ENCODE measurements at regions not wholly inside any gene's neighbourhood (a gene's known extent, or its start where the extent isn't known, plus 50 kb on each side); places are given as distances from the start of the nearest gene placed in this dataset.
"Not testable (repeated sequence)": the region's sequence is repeated elsewhere in the genome, so short reads cannot be mapped to it uniquely, and the experiment has no call there.

DNA sequence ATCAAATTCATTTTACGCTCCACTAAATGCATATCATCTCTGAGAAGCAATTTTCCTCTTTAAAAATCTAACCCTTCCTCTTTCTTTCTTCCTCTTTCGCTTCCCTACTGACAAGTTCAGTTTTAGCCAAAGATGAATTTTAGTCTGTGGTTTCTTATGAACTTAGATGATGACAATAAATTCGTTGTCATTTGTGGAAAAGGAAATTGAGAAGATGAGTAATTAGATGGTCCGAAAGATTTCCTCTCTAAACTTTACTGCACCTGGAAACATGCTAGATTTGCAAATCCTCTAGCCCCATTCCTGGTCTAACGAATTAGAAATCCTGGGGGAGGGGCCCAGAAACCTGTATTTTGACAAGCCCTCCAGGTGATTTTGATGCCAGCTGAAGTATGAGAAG lies 855.4 kb upstream of the CHORDC1 start:
- FAIRE-seq (no peak), DNase-seq (ENCODE audit: low spot score) (no peak)

DNA sequence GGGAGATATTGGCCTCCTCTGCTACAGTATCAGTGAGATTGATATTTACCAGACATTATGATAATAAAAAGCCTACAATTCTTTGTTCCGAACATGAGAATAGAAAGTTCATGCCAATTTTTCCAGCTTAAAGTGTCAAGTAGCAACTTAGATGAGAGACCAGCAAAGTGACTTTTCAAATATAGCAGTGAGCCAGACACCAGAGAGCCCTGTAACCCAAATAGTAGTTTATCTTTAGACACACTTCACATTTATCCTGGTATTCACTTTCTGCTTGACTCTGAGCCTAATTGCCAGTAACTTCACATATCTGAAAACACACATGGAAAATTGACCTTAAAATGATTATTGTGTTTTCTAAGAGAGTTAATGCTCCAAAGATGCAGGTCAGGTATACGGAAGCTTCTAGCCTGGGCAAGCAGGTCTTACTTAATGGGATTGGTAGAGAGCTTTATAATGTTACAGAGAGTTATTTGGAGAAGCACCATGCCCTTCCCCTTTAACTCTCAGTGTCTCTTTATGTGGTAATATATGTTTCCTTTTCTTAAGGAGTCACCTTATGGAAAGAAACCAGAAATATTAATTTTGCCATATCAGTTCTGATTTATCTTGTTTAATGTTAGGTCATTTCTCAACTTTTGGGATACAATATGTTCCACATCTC lies 852.3 kb upstream of the CHORDC1 start:
- FAIRE-seq (no peak), DNase-seq (ENCODE audit: low spot score) (no peak)

GRCh38 chr11:91067666-91068065 lies 844.8 kb upstream of the CHORDC1 start:
- DNase-seq (ENCODE audit: low spot score) (no peak), FAIRE-seq (no peak)

- FAIRE-seq (no peak), DNase-seq (ENCODE audit: low spot score) (no peak)
These were observed 843.7 kb upstream of the CHORDC1 start for GRCh38 chr11:91066456-91067047.

- DNase-seq (ENCODE audit: low spot score); FAIRE-seq: not testable (repeated sequence)
These were observed 840.5 kb upstream of the CHORDC1 start for GRCh38 chr11:91063399-91063798.

DNA sequence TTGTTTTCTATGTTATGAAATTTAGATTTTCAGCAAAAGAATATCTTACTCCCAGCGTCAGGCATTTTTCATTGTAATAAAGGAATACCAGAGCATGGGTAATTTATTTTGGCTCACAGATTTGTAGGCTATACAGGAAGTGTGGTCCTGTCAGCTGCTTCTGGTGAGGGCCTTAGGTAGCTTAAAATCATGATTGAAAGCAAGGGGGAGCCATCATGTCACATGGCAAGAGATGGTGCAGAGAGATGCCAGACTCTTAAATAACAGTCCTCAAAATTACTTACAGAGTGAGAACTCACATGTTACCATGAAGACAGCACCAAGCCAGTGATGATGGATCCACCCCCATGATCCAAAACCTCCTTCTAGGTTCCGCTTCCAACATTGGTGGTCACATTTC lies 825.0 kb upstream of the CHORDC1 start:
- FAIRE-seq (no peak), DNase-seq (ENCODE audit: low spot score) (no peak)

- FAIRE-seq (no peak), DNase-seq (ENCODE audit: low spot score) (no peak)
These were observed 823.4 kb upstream of the CHORDC1 start for GRCh38 chr11:91046261-91046660.

DNA sequence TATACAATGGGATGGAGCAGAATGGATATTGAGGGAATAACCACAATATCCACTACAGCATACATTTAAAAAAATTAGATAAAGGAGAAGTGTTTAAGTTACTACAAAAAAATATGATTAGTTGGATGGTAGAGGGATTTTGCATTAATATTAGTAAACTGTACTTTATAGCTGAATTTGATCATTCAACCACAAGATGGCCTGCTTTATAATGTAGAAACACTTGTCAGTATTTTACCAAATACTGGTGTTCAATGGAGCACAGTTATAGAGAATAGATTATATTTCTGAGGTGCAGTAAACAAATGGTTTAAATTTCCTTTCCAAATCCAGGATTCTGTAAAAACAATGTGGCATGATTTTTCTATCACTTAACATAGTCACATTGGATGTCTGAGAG lies 818.8 kb upstream of the CHORDC1 start:
- FAIRE-seq (no peak), DNase-seq (ENCODE audit: low spot score) (no peak)

DNA sequence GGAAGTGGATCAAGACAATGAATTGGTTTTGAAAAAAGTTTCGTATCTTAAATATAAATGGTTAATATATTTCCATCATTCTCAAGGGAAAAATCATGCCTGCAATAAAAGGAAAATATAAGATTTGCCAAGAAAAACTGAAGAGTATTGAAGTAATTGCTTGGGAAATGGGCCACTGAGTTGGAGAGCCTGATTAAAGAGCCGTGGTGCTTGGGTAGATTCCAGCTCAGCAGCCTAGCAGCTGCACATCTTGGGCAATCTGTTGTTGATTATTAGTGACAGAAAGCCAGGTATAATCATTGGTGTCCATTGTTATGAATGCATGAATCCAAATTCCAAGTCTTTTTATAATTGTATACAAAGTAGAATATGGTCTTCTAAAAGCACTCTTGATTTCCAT lies 800.9 kb upstream of the CHORDC1 start:
- no peak for DNase-seq (ENCODE audit: low spot score)
- no peak for FAIRE-seq

DNA sequence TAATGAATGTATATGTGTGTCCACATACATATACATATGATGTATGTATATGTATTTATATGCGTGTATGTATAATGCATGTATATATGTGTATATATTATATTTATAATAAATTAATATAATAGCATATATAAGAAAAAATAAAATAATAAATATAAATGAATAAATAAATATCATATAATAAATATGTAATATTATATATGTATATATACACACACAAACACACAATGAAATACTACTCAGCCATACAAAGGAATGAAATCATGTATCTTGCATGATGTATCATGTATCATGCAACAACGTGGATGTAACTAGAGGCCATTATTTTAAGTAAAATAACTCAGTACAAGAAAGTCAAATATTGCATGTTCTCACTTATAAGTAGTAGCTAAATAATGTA lies 788.7 kb upstream of the CHORDC1 start:
- FAIRE-seq, result no peak

GRCh38 chr11:91005458-91005857 lies 782.6 kb upstream of the CHORDC1 start:
- DNase-seq (ENCODE audit: low spot score) (no peak), FAIRE-seq (no peak)

More for the DNA sequence above, 788.7 kb upstream of the CHORDC1 start:
- DNase-seq (ENCODE audit: low spot score), result no peak

- no peak for DNase-seq (ENCODE audit: low spot score)
- no peak for FAIRE-seq
These were observed 774.4 kb upstream of the CHORDC1 start for GRCh38 chr11:90997241-90997640.

DNA sequence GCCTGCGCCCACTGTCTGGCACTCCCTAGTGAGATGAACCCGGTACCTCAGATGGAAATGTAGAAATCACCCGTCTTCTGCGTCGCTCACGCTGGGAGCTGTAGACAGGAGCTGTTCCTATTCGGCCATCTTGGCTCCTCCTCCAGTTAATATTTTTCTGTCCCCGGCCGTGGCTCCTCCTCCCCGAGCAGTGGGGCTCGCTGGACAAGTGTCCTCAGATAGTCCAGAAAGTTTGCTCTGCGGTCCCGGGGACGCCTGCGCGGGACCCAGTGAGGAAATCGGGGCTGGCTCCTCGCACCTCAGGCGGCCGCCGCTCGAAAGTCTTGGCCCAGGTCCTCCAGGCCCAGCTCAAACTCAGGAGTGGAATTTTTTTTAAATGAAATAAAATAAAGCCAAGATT lies 749.3 kb upstream of the CHORDC1 start:
- not testable (repeated sequence) for DNase-seq (ENCODE audit: low spot score); FAIRE-seq

DNA sequence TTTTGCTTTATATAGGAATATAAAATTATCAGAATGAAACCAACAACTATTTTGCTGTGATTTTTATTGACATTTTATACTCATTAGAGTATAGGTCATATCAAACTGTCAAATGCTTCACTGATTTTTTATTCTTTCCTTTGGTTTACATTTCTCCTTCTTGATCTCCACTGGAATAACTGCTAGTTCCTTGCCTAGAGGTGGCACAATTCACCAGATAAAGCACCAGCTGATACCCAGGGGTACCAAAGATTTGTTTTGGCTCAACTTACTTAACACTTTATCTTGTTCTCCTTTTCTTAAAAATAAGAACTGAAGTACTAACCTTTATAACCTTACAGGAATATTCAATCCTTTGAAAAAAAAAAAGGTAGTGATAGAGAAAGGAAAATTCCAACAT lies 725.1 kb upstream of the CHORDC1 start:
- DNase-seq (ENCODE audit: low spot score), result no peak
- FAIRE-seq, result no peak

DNA sequence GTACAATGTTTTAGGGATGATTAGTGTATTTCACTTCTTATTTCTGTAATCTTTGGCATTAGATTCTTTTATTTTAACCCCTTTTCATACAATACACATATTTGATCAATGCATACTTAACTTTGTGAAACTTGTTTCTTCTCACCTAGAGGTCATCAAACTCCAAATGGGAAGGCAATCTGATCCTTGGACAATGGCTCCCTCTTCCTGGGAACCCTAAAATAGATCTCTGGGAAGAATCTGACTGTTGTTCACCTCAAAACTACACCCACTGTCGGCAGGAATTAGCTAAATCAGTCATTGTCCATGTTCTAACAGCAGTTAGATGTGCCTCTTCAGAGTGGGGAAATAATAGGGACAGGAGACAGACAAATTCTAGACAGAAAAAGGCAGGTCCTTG lies 707.4 kb upstream of the CHORDC1 start:
- FAIRE-seq (no peak), DNase-seq (ENCODE audit: low spot score) (no peak)

DNA sequence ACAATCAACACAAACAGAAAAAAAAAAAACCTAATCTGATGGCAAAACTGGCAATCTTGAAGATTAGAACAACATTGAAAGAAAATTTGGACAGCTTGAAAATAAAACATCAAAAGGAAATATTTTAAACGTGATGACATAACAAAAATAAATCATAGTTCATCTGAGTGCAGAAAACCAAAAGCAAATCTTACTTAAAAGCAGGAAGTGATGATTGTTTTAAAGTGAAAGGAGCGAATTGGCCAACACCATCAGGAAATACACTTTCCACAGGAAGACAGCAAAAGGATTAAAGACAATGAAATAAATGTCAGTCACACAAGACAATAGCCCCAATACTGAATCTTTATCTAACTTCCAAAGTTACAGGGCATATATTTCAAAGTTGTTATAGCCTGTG lies 696.5 kb upstream of the CHORDC1 start:
- DNase-seq (ENCODE audit: low spot score) (no peak), FAIRE-seq (no peak)

DNA sequence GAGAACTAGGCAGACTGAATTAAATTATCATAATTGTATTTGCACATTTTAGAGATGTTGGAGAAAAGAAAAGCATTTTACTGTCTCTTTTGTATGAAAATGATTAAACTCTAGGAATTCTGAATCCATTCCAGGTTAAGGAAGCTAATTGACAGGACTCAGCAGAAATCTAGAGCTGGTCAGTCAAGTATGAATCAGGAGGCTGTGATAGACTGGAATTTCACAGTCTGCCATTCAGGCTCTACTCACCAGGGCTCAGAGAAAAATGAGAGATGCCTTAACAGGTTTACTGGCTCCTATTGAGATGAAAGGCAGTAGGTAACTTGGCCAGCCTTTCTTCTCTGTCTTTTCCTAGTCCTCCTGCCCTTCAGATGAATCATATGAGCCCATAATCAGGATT lies 693.9 kb upstream of the CHORDC1 start:
- no peak for DNase-seq (ENCODE audit: low spot score)
- FAIRE-seq, result no peak

DNA sequence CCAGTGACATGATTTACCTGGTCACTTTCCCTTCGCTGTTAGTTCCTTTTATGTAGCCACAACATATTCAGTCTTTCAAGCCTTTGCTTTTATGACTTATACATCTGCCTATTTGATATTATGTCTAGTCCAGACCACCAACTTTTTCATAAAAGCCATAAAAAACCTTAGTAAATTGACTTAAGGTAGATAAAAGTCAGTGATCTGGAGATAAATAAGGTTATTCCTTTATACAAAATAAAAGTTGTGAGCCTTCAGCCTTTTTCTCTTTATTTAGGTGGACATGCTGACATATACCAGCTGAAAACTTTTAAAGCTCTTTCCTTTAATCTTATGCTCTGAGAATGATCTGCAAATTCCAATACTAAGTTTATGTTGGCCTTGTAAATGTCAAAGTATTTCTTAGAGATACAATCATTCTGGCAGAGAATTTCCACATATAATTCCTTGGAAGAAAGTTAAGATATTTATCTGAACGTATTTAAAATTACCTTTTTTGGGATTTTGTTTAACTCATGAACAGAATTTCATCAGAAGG lies 690.4 kb upstream of the CHORDC1 start:
- no peak for FAIRE-seq
- DNase-seq (ENCODE audit: low spot score), result no peak

DNA sequence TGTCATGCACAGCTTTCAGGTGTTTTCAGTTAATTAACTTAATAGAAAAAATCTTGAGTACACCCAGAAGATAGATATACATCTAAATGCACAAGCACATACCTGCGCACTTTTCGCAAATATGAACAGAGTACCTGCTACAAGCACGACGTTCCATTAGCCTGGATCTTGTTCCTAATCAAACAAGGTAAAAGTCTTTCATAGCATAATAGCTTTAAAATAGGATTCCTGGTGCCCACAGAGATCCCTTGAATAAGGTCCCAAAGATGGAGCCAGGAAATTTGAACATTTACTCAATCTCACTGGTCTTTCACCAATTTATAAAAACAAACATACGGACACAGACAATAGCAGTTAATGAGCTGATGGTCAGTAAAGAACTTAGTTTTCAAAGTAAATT lies 689.8 kb upstream of the CHORDC1 start:
- FAIRE-seq, result no peak

DNA sequence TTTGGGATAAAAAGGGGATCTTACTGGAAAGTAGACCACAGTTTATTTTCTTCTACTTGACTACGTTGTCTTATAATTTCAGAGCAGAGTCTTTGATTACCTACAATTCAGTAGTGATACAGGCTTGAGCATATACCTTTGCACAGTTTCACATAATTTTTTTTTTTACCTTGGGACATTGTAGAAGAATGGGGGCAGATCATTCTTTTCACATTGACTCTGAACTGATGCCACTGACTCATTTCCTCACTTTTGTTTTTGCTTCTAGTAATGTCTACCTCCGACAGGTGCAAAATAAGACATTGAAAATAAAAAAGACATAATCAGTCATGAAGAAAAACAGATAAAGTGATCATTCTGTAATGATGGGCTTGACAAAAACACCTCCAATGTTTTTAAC lies 688.3 kb upstream of the CHORDC1 start:
- FAIRE-seq (no peak), DNase-seq (ENCODE audit: low spot score) (no peak)

More for the DNA sequence above, 689.8 kb upstream of the CHORDC1 start:
- no peak for DNase-seq (ENCODE audit: low spot score)

DNA sequence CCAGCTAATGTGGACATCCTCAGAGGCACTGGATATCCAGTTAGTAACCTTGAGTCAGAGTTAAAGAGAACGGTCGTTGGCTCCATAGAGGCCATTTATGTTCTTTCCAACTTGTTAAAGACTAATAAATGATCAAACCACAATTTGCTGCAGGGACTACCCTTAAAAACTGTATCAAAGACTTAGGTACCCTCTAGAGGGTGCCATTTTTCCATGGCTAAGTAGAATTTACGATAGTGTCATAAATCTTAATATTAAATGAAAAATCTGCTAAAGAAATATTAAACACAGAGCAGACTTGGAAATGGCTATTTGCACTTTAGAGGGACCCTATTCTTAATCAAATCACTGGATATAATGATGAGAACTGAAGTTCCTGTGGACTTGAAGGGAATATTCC lies 685.2 kb upstream of the CHORDC1 start:
- FAIRE-seq, result no peak
- DNase-seq (ENCODE audit: low spot score), result no peak

GRCh38 chr11:90895850-90896249 lies 673.0 kb upstream of the CHORDC1 start:
- FAIRE-seq, result no peak

DNA sequence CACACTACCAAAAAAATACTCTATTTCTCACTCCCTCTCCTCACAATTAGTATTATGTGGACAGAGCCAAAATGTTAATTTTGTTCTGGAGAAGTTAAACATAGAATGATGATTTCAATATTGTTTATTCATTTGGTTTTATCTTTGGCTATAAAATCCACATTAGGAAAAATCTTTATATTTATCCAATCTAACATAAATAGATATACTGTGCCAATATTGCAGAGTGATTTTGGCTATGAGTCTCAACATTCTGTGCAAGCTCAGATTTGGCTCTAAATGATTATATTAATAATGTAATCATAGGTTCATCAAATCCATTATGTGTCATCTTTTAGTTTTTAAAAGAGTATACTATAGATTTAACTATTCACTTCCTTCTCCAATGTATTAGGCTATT lies 667.5 kb upstream of the CHORDC1 start:
- no peak for DNase-seq (ENCODE audit: low spot score)
- FAIRE-seq, result no peak

More at GRCh38 chr11:90895850-90896249, 673.0 kb upstream of the CHORDC1 start:
- DNase-seq (ENCODE audit: low spot score), result no peak

All from RCC 7860 (cell line).